ENCODE measurements at regions not wholly inside any gene's neighbourhood (a gene's known extent, or its start where the extent isn't known, plus 50 kb on each side); places are given as distances from the start of the nearest gene placed in this dataset.

- Mint-ChIP-seq H3K27ac (no peak overlapping the region), H3K4me3 (no peak overlapping the region), H3K27me3 (ENCODE audit: insufficient read depth) (no peaks in the 10 kb centered on the region), H3K36me3 (ENCODE audit: low read depth) (no peaks in the 10 kb centered on the region), H3K9me3 (no peaks in the 10 kb centered on the region), H3K4me1 (peaks cover 15% of the 10 kb centered on the region)
- no peaks in the 10 kb centered on the region for H3K4me1 ChIP-seq (ENCODE audit: control insufficient read depth, insufficient read depth, low read length)
- H3K27me3 ChIP-seq (ENCODE audit: control insufficient read depth, insufficient read depth, low read length, poor library complexity, severe bottlenecking), result no peaks in the 10 kb centered on the region
- 86 to 100% methylated on average over 1 to 2 of the region's 2 CpGs for WGBS, 2 experiments (ENCODE audit: insufficient coverage in 1 of 2, insufficient read length in 1 of 2)
- H3K4me3 ChIP-seq (ENCODE audit: low read length), result no peak overlapping the region
- no peaks in the 10 kb centered on the region for H3K36me3 ChIP-seq (ENCODE audit: control insufficient read depth, insufficient read depth, low read length)
- no peak for DNase-seq
- TF ChIP-seq CTCF (conservative IDR thresholded peaks at IDR 0.05), result no peak
- H3K9ac ChIP-seq (ENCODE audit: extremely low read depth, low read length, poor library complexity, severe bottlenecking), result no peak overlapping the region
- no peaks in the 10 kb centered on the region for H3K9me3 ChIP-seq (ENCODE audit: control insufficient read depth, low read length)
- no peak overlapping the region for H3K27ac ChIP-seq (ENCODE audit: low read depth, low read length)
These were observed 166.6 kb downstream of the KITLG start for GRCh38 chr12:88413646-88414045.

DNA sequence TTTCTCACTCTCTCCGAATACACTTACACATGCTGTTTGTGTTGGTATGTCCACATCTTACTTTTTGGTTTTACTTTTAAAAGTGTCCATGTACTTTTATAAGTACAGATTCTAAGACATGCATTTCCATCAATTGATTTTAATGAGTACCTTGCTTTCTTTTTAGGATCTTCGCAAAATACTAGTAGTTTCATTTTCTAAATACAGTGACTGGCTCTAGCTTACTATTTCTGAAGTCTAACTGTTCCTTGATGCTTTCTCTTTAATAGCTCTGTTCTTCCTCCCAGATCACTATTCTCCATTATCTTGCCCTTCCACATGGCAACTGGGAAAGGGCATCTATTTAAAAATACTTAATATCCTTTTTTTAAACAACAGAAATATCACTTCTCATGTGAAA, 164.1 kb downstream of the KITLG start:
- Mint-ChIP-seq H3K36me3 (ENCODE audit: low read depth) (no peaks in the 10 kb centered on the region), H3K27me3 (ENCODE audit: insufficient read depth) (no peaks in the 10 kb centered on the region), H3K27ac (no peak overlapping the region), H3K4me1 (peaks cover 8% of the 10 kb centered on the region), H3K9me3 (no peaks in the 10 kb centered on the region), H3K4me3 (no peak overlapping the region)
- Histone ChIP-seq H3K4me3 (ENCODE audit: low read length) (no peak overlapping the region), H3K4me1 (ENCODE audit: control insufficient read depth, insufficient read depth, low read length) (no peaks in the 10 kb centered on the region), H3K36me3 (ENCODE audit: control insufficient read depth, insufficient read depth, low read length) (no peaks in the 10 kb centered on the region), H3K9ac (ENCODE audit: extremely low read depth, low read length, poor library complexity, severe bottlenecking) (no peak overlapping the region), H3K9me3 (ENCODE audit: control insufficient read depth, low read length) (no peaks in the 10 kb centered on the region), H3K27ac (ENCODE audit: low read depth, low read length) (no peak overlapping the region), H3K27me3 (ENCODE audit: control insufficient read depth, insufficient read depth, low read length, poor library complexity, severe bottlenecking) (no peaks in the 10 kb centered on the region)
- WGBS, 2 experiments (ENCODE audit: insufficient coverage in 1 of 2, insufficient read length in 1 of 2), result 98 to 100% methylated on average over 1 to 2 of the region's 2 CpGs
- no peak for DNase-seq
- TF ChIP-seq CTCF (conservative IDR thresholded peaks at IDR 0.05), result no peak

- H3K27me3 ChIP-seq (ENCODE audit: control insufficient read depth, insufficient read depth, low read length, poor library complexity, severe bottlenecking), result no peaks in the 10 kb centered on the region
- H3K36me3 ChIP-seq (ENCODE audit: control insufficient read depth, insufficient read depth, low read length), result no peaks in the 10 kb centered on the region
- peaks cover 8% of the 10 kb centered on the region for H3K4me1 Mint-ChIP-seq
- no peaks in the 10 kb centered on the region for H3K36me3 Mint-ChIP-seq (ENCODE audit: low read depth)
- H3K27ac Mint-ChIP-seq, result no peak overlapping the region
- no peak overlapping the region for H3K4me3 ChIP-seq (ENCODE audit: low read length)
- no peak overlapping the region for H3K27ac ChIP-seq (ENCODE audit: low read depth, low read length)
- H3K27me3 Mint-ChIP-seq (ENCODE audit: insufficient read depth), result no peaks in the 10 kb centered on the region
- no peaks in the 10 kb centered on the region for H3K4me1 ChIP-seq (ENCODE audit: control insufficient read depth, insufficient read depth, low read length)
- no peaks in the 10 kb centered on the region for H3K9me3 Mint-ChIP-seq
- no peak overlapping the region for H3K9ac ChIP-seq (ENCODE audit: extremely low read depth, low read length, poor library complexity, severe bottlenecking)
- DNase-seq, result no peak
- no peaks in the 10 kb centered on the region for H3K9me3 ChIP-seq (ENCODE audit: control insufficient read depth, low read length)
- TF ChIP-seq CTCF (conservative IDR thresholded peaks at IDR 0.05), result no peak
- WGBS, 2 experiments (ENCODE audit: insufficient coverage in 1 of 2, insufficient read length in 1 of 2), result 87 to 100% methylated on average over 1 to 2 of the region's 2 CpGs
- H3K4me3 Mint-ChIP-seq, result no peak overlapping the region
These were observed 163.5 kb downstream of the KITLG start for GRCh38 chr12:88416786-88417185.

Data from endodermal cell (in vitro differentiated cells).